Fibroblast of skin of abdomen (primary cell): ENCODE measurements at regions not wholly inside any gene's neighbourhood (a gene's known extent, or its start where the extent isn't known, plus 50 kb on each side); places are given as distances from the start of the nearest gene placed in this dataset.
"Not testable (repeated sequence)": the region's sequence is repeated elsewhere in the genome, so short reads cannot be mapped to it uniquely, and the experiment has no call there.

Experiments
- DNase-seq: peaks from one replicate; pipeline ENCODE4 v3.0.0-alpha.2; 2013

- no peak for DNase-seq
These were observed 289.3 kb upstream of the AMIGO2 start for GRCh38 chr12:47369085-47369484.

GRCh38 chr12:47367912-47368537 is 288.3 kb upstream of the AMIGO2 start:
- no peak for DNase-seq

GRCh38 chr12:47366579-47366978 is 286.8 kb upstream of the AMIGO2 start:
- no peak for DNase-seq

- no peak for DNase-seq
These were observed 286.4 kb upstream of the AMIGO2 start for GRCh38 chr12:47366157-47366556.

- DNase-seq = not testable (repeated sequence)
These were observed 285.8 kb upstream of the AMIGO2 start for GRCh38 chr12:47365443-47366076.

- no peak for DNase-seq
These were observed 284.5 kb upstream of the AMIGO2 start for GRCh38 chr12:47364261-47364660.

GRCh38 chr12:47362126-47362705 is 282.5 kb upstream of the AMIGO2 start:
- no peak for DNase-seq

- no peak for DNase-seq
These were observed 281.7 kb upstream of the AMIGO2 start for GRCh38 chr12:47361389-47362021.

- no peak for DNase-seq
These were observed 281.1 kb upstream of the AMIGO2 start for GRCh38 chr12:47360771-47361388.

- DNase-seq = no peak
These were observed 280.3 kb upstream of the AMIGO2 start for GRCh38 chr12:47360093-47360480.

- no peak for DNase-seq
These were observed 279.7 kb upstream of the AMIGO2 start for GRCh38 chr12:47359310-47360092.

- not testable (repeated sequence) for DNase-seq
These were observed 277.2 kb upstream of the AMIGO2 start for GRCh38 chr12:47357006-47357405.

GRCh38 chr12:47356129-47356700 is 276.5 kb upstream of the AMIGO2 start:
- DNase-seq = no peak

GRCh38 chr12:47353508-47353907 is 273.7 kb upstream of the AMIGO2 start:
- no peak for DNase-seq

- no peak for DNase-seq
These were observed 272.3 kb upstream of the AMIGO2 start for GRCh38 chr12:47352067-47352466.

GRCh38 chr12:47351526-47351925 is 271.8 kb upstream of the AMIGO2 start:
- no peak for DNase-seq

- DNase-seq = peak; percentile 33
These were observed 270.3 kb upstream of the AMIGO2 start for GRCh38 chr12:47350062-47350408.

- no peak for DNase-seq
These were observed 269.6 kb upstream of the AMIGO2 start for GRCh38 chr12:47349137-47350061.

GRCh38 chr12:47348206-47348605 is 268.4 kb upstream of the AMIGO2 start:
- DNase-seq = no peak

- no peak for DNase-seq
These were observed 266.7 kb upstream of the AMIGO2 start for GRCh38 chr12:47346251-47347019.
